HG02885 (cell line): ENCODE measurements at regions not wholly inside any gene's neighbourhood (a gene's known extent, or its start where the extent isn't known, plus 50 kb on each side); places are given as distances from the start of the nearest gene placed in this dataset.

Experiments
- ATAC-seq: cut with Tn5 transposase; IDR thresholded peaks from one replicate; pipeline ENCODE4 v1.9.1; 2021; ENCODE audit warnings: mild to moderate bottlenecking; ENCODE audit not compliant: unreplicated experiment, poor library complexity

DNA sequence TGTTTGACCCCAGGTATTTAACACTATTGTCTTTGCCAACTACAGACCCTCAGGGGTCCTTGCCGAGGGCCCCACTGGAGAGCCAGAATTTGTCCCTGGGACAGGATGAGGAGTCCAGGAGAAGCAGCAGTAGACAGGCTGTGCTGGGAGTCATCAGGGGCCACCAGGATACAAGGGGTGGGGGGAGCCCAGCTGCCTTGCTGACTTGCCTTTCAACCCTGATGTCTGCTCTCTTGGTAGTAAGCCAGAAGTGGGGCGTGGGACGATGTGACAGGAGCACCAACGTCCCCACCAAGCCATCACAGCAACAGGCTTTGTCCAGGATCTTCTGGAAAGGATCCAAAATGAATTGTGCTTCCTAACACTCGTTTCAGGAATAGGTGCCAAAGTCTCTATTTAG, 62.4 kb upstream of the CDCA7L start:
- no peak for ATAC-seq

DNA sequence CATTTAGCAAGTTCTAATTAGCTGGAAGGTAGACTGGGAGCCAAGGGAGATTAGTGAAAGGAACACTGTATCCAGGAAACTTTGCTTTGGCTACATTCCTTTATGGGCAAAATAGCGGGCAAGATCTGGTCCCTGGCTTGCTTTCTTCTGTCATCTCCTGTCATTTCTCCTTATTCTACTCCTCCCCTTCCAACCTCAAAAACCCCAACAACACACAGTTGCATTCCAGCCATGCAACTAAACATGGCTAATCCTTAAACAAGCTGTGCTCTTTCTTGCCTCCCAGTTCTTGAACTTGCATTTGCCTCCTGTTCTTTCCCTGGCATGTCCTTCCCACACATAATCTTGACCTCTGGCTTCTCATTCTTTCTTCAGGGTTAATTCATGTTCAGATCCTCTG, 59.5 kb upstream of the CDCA7L start:
- ATAC-seq: no peak

DNA sequence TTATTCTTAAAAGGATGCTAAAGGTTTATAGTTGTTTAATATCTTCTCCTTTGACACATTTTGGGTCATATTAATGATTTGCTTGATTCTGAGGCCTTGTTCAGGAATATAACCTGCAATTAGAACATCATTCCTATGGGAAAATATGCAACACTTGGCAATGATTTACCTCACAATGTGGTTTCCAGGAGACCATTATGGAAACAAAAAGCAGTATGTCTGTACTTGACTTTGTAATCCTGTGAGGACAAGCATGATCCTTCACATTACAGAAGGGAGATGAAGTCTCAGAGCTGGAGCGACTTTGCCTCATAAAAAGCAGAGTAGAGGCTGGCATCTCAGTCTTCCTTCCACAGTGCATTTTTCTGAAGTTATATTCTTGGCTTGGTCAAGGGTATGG, 57.0 kb upstream of the CDCA7L start:
- ATAC-seq: no peak

DNA sequence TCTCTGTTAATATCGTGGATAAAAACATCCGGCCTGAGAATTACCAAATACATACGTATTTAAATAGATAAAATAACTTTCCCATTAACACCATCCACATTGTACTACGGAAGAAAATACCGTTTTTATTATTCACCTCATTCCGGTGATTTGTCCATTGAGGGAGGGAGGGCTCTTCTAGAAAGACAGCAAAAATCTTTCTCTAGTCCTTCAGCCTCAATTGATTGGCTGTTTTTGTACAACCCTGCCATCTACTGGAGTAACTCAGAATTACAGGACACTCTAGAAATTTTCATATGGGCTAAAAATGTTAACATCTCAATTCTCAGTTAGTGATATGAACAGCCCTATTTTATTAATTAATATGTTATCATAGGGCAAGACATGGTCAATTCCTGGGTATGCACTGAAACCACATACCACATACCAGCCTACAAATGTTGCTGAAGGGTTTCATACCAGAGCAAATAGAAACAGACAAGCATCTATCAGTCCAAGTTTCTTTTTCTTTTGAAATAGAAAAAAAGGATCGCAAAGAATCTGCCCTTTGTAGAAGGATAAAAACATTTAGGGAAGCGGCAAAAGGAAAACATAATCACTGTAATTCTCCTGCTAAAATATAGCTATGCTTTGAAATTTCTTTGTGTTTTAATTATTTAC, 55.8 kb upstream of the CDCA7L start:
- ATAC-seq: peak; percentile 73

DNA sequence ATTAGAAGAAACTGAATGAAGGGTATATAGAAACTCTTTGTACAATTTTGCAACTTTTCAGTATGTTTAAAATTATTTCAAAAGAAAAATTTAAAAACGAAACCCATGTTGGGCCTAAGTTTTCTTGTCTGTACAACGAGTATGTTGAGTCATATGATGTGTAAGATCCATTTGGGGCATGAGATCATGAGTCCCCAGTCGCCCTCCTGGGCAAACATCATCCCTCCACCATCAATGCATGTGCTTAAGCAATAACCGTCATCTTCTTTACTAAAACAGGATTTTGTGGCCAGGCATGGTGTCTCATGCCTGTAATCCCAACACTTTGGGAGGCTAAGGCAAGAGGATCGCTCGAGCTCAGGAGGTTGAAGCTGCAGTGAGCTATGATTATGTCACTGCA, 54.2 kb upstream of the CDCA7L start:
- no peak for ATAC-seq

DNA sequence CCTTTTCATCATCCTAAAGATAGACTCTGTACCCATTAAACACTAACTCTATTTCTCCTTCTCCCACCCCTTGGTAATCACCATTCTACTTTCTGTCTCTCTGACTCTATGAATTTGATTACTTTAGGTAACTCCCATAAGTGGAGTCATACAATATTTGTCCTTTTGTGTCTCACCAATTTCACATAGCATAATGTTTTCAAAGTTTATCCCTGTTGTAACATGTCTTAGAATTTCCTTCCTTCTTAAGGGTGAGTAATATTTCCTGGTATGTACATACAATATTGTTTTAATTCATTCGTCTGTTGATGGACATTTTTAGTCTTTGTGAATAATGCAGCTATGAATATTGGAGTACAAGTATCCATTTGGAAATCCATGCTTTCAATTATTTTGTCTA, 50.9 kb upstream of the CDCA7L start:
- ATAC-seq: no peak
